Neuronal stem cell (in vitro differentiated cells): ENCODE measurements at regions not wholly inside any gene's neighbourhood (a gene's known extent, or its start where the extent isn't known, plus 50 kb on each side); places are given as distances from the start of the nearest gene placed in this dataset.

Source experiments
- DNase-seq: peaks from one replicate; pipeline ENCODE4 v3.0.0-alpha.2; 2013; ENCODE audit warnings: low spot score
- H2AFZ ChIP-seq: one replicate; pipeline ENCODE4 v1.6.1; 2013; ENCODE audit warnings: mild to moderate bottlenecking, low read length, inconsistent platforms
- H2AK5ac ChIP-seq: 2 replicates; pipeline ENCODE4 v1.6.1; 2013; ENCODE audit warnings: low read depth, mild to moderate bottlenecking, inconsistent platforms, low read length, moderate library complexity, mixed read lengths
- H2BK120ac ChIP-seq: 2 replicates; pipeline ENCODE4 v1.6.1; 2013; ENCODE audit warnings: low read depth, mild to moderate bottlenecking, inconsistent platforms, low read length, moderate library complexity, mixed read lengths
- H2BK12ac ChIP-seq: one replicate; pipeline ENCODE4 v1.6.1; 2013; ENCODE audit warnings: low read length, inconsistent platforms
- H2BK15ac ChIP-seq: 2 replicates; pipeline ENCODE4 v1.6.1; 2013; ENCODE audit warnings: mild to moderate bottlenecking, low read length, inconsistent platforms, mixed read lengths
- H2BK5ac ChIP-seq: one replicate; pipeline ENCODE4 v1.6.1; 2013; ENCODE audit warnings: inconsistent platforms, mild to moderate bottlenecking, low read length, moderate library complexity
- H3K14ac ChIP-seq: one replicate; pipeline ENCODE4 v1.6.1; 2013; ENCODE audit warnings: low read length, inconsistent platforms
- H3K18ac ChIP-seq: 2 replicates; pipeline ENCODE4 v1.6.1; 2013; ENCODE audit warnings: low read length, inconsistent platforms
- H3K23ac ChIP-seq: 2 replicates; pipeline ENCODE4 v1.6.1; 2013; ENCODE audit warnings: low read depth, mild to moderate bottlenecking, mixed read lengths, low read length, inconsistent platforms; ENCODE audit not compliant: poor library complexity
- H3K27ac ChIP-seq: replicated peaks from 3 replicates; pipeline ENCODE4 v1.5.1; 2013; ENCODE audit warnings: low read length, inconsistent platforms
- H3K27me3 ChIP-seq, 3 experiments: 2 replicates each; pipeline ENCODE4 v1.6.1; 2013; ENCODE audit warnings: low read length in 3 of 3, mild to moderate bottlenecking in 2 of 3, inconsistent platforms in 1 of 3, low read depth in 1 of 3, mixed read lengths in 1 of 3, moderate library complexity in 1 of 3; ENCODE audit not compliant: control insufficient read depth in 3 of 3, insufficient read depth in 3 of 3
- H3K36me3 ChIP-seq, 2 donors: replicated peaks in 1 of 2; 2 replicates each; pipeline ENCODE4 v1.6.1; 2013; ENCODE audit warnings: low read length in 2 of 2; ENCODE audit not compliant: control insufficient read depth in 2 of 2, insufficient read depth in 2 of 2
- H3K4ac ChIP-seq: 2 replicates; pipeline ENCODE4 v1.6.1; 2013; ENCODE audit warnings: inconsistent platforms, mild to moderate bottlenecking, low read length, moderate library complexity
- H3K4me1 ChIP-seq, 2 donors: 1 replicate in 1 of 2; 2 replicates in 1 of 2; pipeline ENCODE4 v1.6.1; 2013; ENCODE audit warnings: low read length in 2 of 2, low read depth in 1 of 2; ENCODE audit not compliant: control insufficient read depth in 2 of 2, insufficient read depth in 1 of 2
- H3K4me2 ChIP-seq: one replicate; pipeline ENCODE4 v1.6.1; 2013; ENCODE audit warnings: mild to moderate bottlenecking, low read length, inconsistent platforms; ENCODE audit not compliant: insufficient read depth, poor library complexity, severe bottlenecking
- H3K4me3 ChIP-seq, 2 donors: 2 replicates each; pipeline ENCODE4 v1.5.1; 2013; ENCODE audit warnings: low read length in 2 of 2, mild to moderate bottlenecking in 2 of 2, inconsistent platforms in 1 of 2, moderate library complexity in 1 of 2
- H3K79me1 ChIP-seq: one replicate; pipeline ENCODE4 v1.6.1; 2013; ENCODE audit warnings: low read depth, mild to moderate bottlenecking, inconsistent platforms, low read length, moderate library complexity
- H3K9ac ChIP-seq: one replicate; pipeline ENCODE4 v1.6.1; 2013; ENCODE audit warnings: mild to moderate bottlenecking, low read depth, low read length, inconsistent platforms; ENCODE audit not compliant: poor library complexity
- H3K9me3 ChIP-seq, 2 donors: replicated peaks in 1 of 2; 2 replicates each; pipeline versions ENCODE3 to v1.6.1; 2013; ENCODE audit warnings: low read length in 2 of 2, mild to moderate bottlenecking in 2 of 2, inconsistent platforms in 1 of 2, low read depth in 1 of 2, mixed read lengths in 1 of 2, moderate library complexity in 1 of 2; ENCODE audit not compliant: control insufficient read depth in 2 of 2, insufficient read depth in 1 of 2
- H4K8ac ChIP-seq: one replicate; pipeline ENCODE4 v1.6.1; 2013; ENCODE audit warnings: low read depth, mild to moderate bottlenecking, inconsistent platforms, low read length, moderate library complexity
- H4K91ac ChIP-seq: one replicate; pipeline ENCODE4 v1.6.1; 2013; ENCODE audit warnings: low read length, low read depth, mild to moderate bottlenecking, inconsistent platforms; ENCODE audit not compliant: poor library complexity
- WGBS, 2 donors: extraction: QIAGEN DNeasy Blood & Tissue Kit; methylation state at CpG; one replicate each; pipeline ENCODE4 v1.1.7; 2013; ENCODE audit warnings: missing lambda C conversion rate in 2 of 2, mixed read lengths in 1 of 2; ENCODE audit not compliant: insufficient read length in 2 of 2, insufficient replicate concordance in 1 of 2; ENCODE audit errors: extremely low coverage in 2 of 2; 5-methylcytosine and 5-hydroxymethylcytosine counted together

GRCh38 chr15:61798631-61799030 is 261.6 kb downstream of the VPS13C start:
- no peak for DNase-seq
- H2BK120ac ChIP-seq = no peak overlapping the region
- no peak overlapping the region for H4K8ac ChIP-seq
- H3K4me3 ChIP-seq = no peak overlapping the region
- H2BK5ac ChIP-seq = no peak overlapping the region
- H3K36me3 ChIP-seq = no peaks in the 10 kb centered on the region
- H3K4me2 ChIP-seq = no peak overlapping the region
- no peak overlapping the region for H2BK12ac ChIP-seq
- peaks cover 0 to 4% (median 0%) of the 10 kb centered on the region in 3 experiments for H3K27me3 ChIP-seq
- H3K23ac ChIP-seq = no peak overlapping the region
- WGBS, 2 donors = no CpG with 5 or more reads among the region's 9 CpGs
- no peak overlapping the region for H2BK15ac ChIP-seq
- no peak overlapping the region for H3K27ac ChIP-seq
- H3K14ac ChIP-seq = no peak overlapping the region
- no peaks in the 10 kb centered on the region for H3K4me1 ChIP-seq
- no peaks in the 10 kb centered on the region for H3K9me3 ChIP-seq
- no peak overlapping the region for H3K4ac ChIP-seq
- H2AFZ ChIP-seq = no peak overlapping the region
- no peak overlapping the region for H3K9ac ChIP-seq
- H3K18ac ChIP-seq = no peak overlapping the region
- H2AK5ac ChIP-seq = no peak overlapping the region
- H3K79me1 ChIP-seq = no peaks in the 10 kb centered on the region
- no peak overlapping the region for H4K91ac ChIP-seq

- Histone ChIP-seq H3K79me1 (no peaks in the 10 kb centered on the region), H3K4me1 (no peaks in the 10 kb centered on the region), H4K8ac (no peak overlapping the region), H2BK5ac (no peak overlapping the region), H3K27me3 (peaks cover 0 to 4% (median 0%) of the 10 kb centered on the region in 3 experiments), H3K4me3 (no peak overlapping the region), H2BK12ac (no peak overlapping the region), H3K4me2 (no peak overlapping the region), H3K27ac (no peak overlapping the region), H3K9ac (no peak overlapping the region), H3K9me3 (no peaks in the 10 kb centered on the region), H3K23ac (no peak overlapping the region), H2BK120ac (no peak overlapping the region), H3K36me3 (no peaks in the 10 kb centered on the region), H3K4ac (no peak overlapping the region), H3K18ac (no peak overlapping the region), H4K91ac (no peak overlapping the region), H2AK5ac (no peak overlapping the region), H2AFZ (no peak overlapping the region), H2BK15ac (no peak overlapping the region), H3K14ac (no peak overlapping the region)
- no CpG with 5 or more reads among the region's 3 CpGs for WGBS, 2 donors
- DNase-seq = no peak
Observed at GRCh38 chr15:61796056-61796455, 264.2 kb downstream of the VPS13C start.

- no peak overlapping the region for H2BK5ac ChIP-seq
- H3K23ac ChIP-seq = no peak overlapping the region
- no peak overlapping the region for H3K27ac ChIP-seq
- no peak overlapping the region for H3K4ac ChIP-seq
- H4K91ac ChIP-seq = no peak overlapping the region
- WGBS, 2 donors = no CpG with 5 or more reads among the region's 1 CpG
- H2AFZ ChIP-seq = no peak overlapping the region
- H2BK15ac ChIP-seq = no peak overlapping the region
- no peak overlapping the region for H3K4me2 ChIP-seq
- no peak overlapping the region for H3K4me3 ChIP-seq
- H2BK120ac ChIP-seq = no peak overlapping the region
- H3K4me1 ChIP-seq = no peaks in the 10 kb centered on the region
- no peak overlapping the region for H3K14ac ChIP-seq
- no peak overlapping the region for H3K9ac ChIP-seq
- H3K27me3 ChIP-seq = peaks cover 0 to 4% (median 0%) of the 10 kb centered on the region in 3 experiments
- H2BK12ac ChIP-seq = no peak overlapping the region
- no peak for DNase-seq
- no peaks in the 10 kb centered on the region for H3K79me1 ChIP-seq
- no peak overlapping the region for H3K18ac ChIP-seq
- H3K9me3 ChIP-seq = no peaks in the 10 kb centered on the region
- no peak overlapping the region for H4K8ac ChIP-seq
- H2AK5ac ChIP-seq = no peak overlapping the region
- no peaks in the 10 kb centered on the region for H3K36me3 ChIP-seq
Observed at GRCh38 chr15:61794881-61795280, 265.4 kb downstream of the VPS13C start.

GRCh38 chr15:61794276-61794675 is 266.0 kb downstream of the VPS13C start:
- Histone ChIP-seq H2BK5ac (no peak overlapping the region), H3K23ac (no peak overlapping the region), H3K4me1 (no peaks in the 10 kb centered on the region), H2AK5ac (no peak overlapping the region), H3K18ac (no peak overlapping the region), H3K27me3 (peaks cover 0 to 4% (median 0%) of the 10 kb centered on the region in 3 experiments), H4K91ac (no peak overlapping the region), H3K14ac (no peak overlapping the region), H4K8ac (no peak overlapping the region), H3K4me3 (no peak overlapping the region), H3K4me2 (no peak overlapping the region), H3K36me3 (no peaks in the 10 kb centered on the region), H3K4ac (no peak overlapping the region), H3K27ac (no peak overlapping the region), H2AFZ (no peak overlapping the region), H3K9me3 (no peaks in the 10 kb centered on the region), H2BK15ac (no peak overlapping the region), H3K79me1 (no peaks in the 10 kb centered on the region), H2BK12ac (no peak overlapping the region), H3K9ac (no peak overlapping the region), H2BK120ac (no peak overlapping the region)
- DNase-seq = no peak
- WGBS, 2 donors = no CpG with 5 or more reads among the region's 1 CpG
